A673 (cell line): ENCODE measurements at regions not wholly inside any gene's neighbourhood (a gene's known extent, or its start where the extent isn't known, plus 50 kb on each side); places are given as distances from the start of the nearest gene placed in this dataset.

Source experiments
- BruUV-seq: library from RNA; stranded (reverse); fragments of 400-500 nt; replicated peaks from 2 replicates; lab custom pipeline; 2021; lab: Mats Ljungman, UMichigan
- CTCF ChIA-PET: fragments of 300-600 bp; sonication (Branson Sonifier 250); formaldehyde crosslinking; loops from one replicate; lab custom pipeline; 2022; ENCODE audit warnings: antibody characterized with exemption; lab: Charles Lee
- POLR2A ChIA-PET: fragments of 300-600 bp; sonication (Branson Sonifier 250); formaldehyde crosslinking; loops from one replicate; lab custom pipeline; 2022; ENCODE audit warnings: antibody characterized with exemption; ENCODE audit not compliant: low non-redundant PET; lab: Charles Lee
- DNase-seq: peaks from one replicate; pipeline ENCODE4 v3.0.0-alpha.2; 2015; ENCODE audit warnings: low spot score
- H3K27ac ChIP-seq: fragments of 200-600 bp; sonication (generic); 2 replicates; pipeline ENCODE4 v1.5.1; 2016; ENCODE audit warnings: mixed run types, low read depth, mild to moderate bottlenecking, mixed read lengths, antibody characterized with exemption, low read length; ENCODE audit not compliant: poor library complexity, severe bottlenecking
- H3K27me3 ChIP-seq: fragments of 200-600 bp; sonication (generic); replicated peaks from 2 replicates; pipeline ENCODE4 v1.6.1; 2017; ENCODE audit warnings: mixed run types, low read depth, mild to moderate bottlenecking, mixed read lengths, antibody characterized with exemption, low read length; ENCODE audit not compliant: insufficient read depth, poor library complexity
- H3K36me3 ChIP-seq: fragments of 200-600 bp; sonication (generic); 2 replicates; pipeline ENCODE4 v1.6.1; 2016; ENCODE audit warnings: mixed run types, mild to moderate bottlenecking, mixed read lengths, antibody characterized with exemption, low read length; ENCODE audit not compliant: insufficient read depth, poor library complexity, severe bottlenecking
- H3K4me1 ChIP-seq: fragments of 200-600 bp; sonication (generic); 2 replicates; pipeline ENCODE4 v1.6.1; 2017; ENCODE audit warnings: mixed run types, mild to moderate bottlenecking, mixed read lengths, antibody characterized with exemption, low read length; ENCODE audit not compliant: insufficient read depth, poor library complexity, severe bottlenecking
- H3K4me3 ChIP-seq: fragments of 200-600 bp; sonication (generic); 2 replicates; pipeline ENCODE4 v1.5.1; 2016; ENCODE audit warnings: low read depth, mixed run types, mild to moderate bottlenecking, mixed read lengths, low read length; ENCODE audit not compliant: poor library complexity, severe bottlenecking
- H3K9me3 ChIP-seq: fragments of 200-600 bp; sonication (generic); 2 replicates; pipeline ENCODE4 v1.6.1; 2016; ENCODE audit warnings: mixed run types, low read depth, mild to moderate bottlenecking, mixed read lengths, antibody characterized with exemption, low read length; ENCODE audit not compliant: poor library complexity, severe bottlenecking
- EZH2 ChIP-seq: fragments of 200-600 bp; sonication (generic); IDR thresholded peaks from 2 replicates; pipeline ENCODE4 v1.6.1; 2017; ENCODE audit warnings: borderline replicate concordance, low read depth, mild to moderate bottlenecking, mixed read lengths, antibody characterized with exemption, low read length; ENCODE audit not compliant: poor library complexity, severe bottlenecking
- intact Hi-C: fragments of 100-400 bp; cut with micrococcal nuclease; formaldehyde crosslinking; loops from one replicate; pipeline ENCODE4 v1.10.0; 2022; ENCODE audit not compliant: unreplicated experiment
- TF ChIP-seq, protein P1 (sequence below): fragments of 300-800, 200-600 bp; sonication (generic); conservative IDR thresholded peaks from 2 replicates; pipeline ENCODE4 v1.5.1; 2017; ENCODE audit warnings: low read depth, mild to moderate bottlenecking, antibody characterized with exemption, low read length, moderate library complexity, mixed read lengths

DNA sequence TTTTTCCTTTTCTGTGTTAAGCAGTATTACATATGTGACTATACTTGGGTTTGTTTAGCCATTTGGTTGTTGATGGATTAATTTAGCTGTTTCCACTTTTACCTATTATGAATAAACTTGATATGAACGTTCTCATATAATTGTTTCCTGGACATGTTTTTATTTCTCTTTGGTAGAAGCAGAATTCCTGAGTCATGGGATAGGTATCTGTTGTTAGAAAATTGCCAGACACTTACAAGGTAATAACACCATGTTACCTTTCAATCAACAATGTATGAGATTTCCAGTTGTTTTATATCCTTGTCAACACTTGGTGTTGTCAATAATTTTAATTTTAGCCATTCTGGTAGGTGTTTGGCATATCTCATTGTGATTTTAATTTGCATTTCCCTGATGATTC lies 475.4 kb downstream of the IGSF11 start:
- ChIA-PET POLR2A (no interaction called here), CTCF (no interaction called here)
- Histone ChIP-seq H3K4me3 (no peak overlapping the region), H3K4me1 (no peaks in the 10 kb centered on the region), H3K9me3 (no peaks in the 10 kb centered on the region), H3K36me3 (no peaks in the 10 kb centered on the region), H3K27ac (no peak overlapping the region), H3K27me3 (no peaks in the 10 kb centered on the region)
- no peak for TF ChIP-seq EZH2
- TF ChIP-seq, protein P1, sequence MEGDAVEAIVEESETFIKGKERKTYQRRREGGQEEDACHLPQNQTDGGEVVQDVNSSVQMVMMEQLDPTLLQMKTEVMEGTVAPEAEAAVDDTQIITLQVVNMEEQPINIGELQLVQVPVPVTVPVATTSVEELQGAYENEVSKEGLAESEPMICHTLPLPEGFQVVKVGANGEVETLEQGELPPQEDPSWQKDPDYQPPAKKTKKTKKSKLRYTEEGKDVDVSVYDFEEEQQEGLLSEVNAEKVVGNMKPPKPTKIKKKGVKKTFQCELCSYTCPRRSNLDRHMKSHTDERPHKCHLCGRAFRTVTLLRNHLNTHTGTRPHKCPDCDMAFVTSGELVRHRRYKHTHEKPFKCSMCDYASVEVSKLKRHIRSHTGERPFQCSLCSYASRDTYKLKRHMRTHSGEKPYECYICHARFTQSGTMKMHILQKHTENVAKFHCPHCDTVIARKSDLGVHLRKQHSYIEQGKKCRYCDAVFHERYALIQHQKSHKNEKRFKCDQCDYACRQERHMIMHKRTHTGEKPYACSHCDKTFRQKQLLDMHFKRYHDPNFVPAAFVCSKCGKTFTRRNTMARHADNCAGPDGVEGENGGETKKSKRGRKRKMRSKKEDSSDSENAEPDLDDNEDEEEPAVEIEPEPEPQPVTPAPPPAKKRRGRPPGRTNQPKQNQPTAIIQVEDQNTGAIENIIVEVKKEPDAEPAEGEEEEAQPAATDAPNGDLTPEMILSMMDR, result no peak
- intact Hi-C loops, result no loop called here
- DNase-seq, result no peak
- BruUV-seq, result no TSS peak

DNA sequence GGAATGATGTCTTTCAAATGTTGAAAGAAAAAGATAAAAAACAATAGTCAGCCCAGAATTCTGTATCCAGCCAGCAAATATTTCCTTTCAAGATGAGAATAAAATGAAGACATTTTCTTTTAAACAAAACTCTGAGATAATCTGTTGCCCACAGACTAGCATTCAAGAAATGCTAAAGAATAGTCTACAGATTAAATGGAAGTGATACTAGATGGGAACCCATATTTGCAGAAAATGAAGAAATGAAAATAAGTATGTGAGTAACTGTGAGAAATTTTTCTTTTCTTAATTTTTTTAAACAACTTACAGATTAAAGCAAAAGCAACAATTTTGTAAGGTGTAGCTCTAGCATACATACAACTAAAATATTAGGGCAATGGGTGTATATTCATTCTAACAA lies 469.8 kb downstream of the IGSF11 start:
- Histone ChIP-seq H3K4me3 (no peak overlapping the region), H3K27ac (no peak overlapping the region), H3K4me1 (no peaks in the 10 kb centered on the region), H3K36me3 (no peaks in the 10 kb centered on the region), H3K9me3 (no peaks in the 10 kb centered on the region), H3K27me3 (no peaks in the 10 kb centered on the region)
- TF ChIP-seq, protein P1, result no peak
- no peak for TF ChIP-seq EZH2
- ChIA-PET POLR2A (no interaction called here), CTCF (no interaction called here)
- no peak for DNase-seq
- no TSS peak for BruUV-seq
- intact Hi-C loops, result no loop called here

DNA sequence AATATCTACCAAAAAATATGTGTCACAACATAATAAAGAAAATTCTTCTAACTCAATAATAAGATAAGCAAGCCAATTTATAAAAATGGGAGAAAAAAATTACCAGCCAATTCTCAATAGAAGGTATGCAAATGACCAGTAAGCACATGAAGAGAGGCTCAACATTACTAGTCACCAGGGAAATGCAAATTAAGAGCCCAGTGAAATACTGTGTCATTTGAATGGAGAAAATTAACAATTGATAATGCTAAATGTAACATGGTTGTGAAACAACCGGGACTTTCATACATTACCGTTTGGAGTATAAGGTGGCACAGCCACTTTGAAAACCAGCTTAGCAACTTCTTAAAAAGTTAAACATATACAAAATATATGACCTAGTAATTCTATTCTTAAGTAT lies 460.7 kb downstream of the IGSF11 start:
- CTCF ChIA-PET, result no interaction called here
- DNase-seq, result peak; percentile 1
- Histone ChIP-seq H3K4me1 (no peaks in the 10 kb centered on the region), H3K27ac (no peak overlapping the region), H3K27me3 (no peaks in the 10 kb centered on the region), H3K9me3 (peaks cover 5% of the 10 kb centered on the region), H3K36me3 (no peaks in the 10 kb centered on the region), H3K4me3 (no peak overlapping the region)
- POLR2A ChIA-PET, result no interaction called here
- intact Hi-C loops, result no loop called here
- TF ChIP-seq EZH2, result no peak
- TF ChIP-seq, protein P1, result no peak
- BruUV-seq, result no TSS peak
